Natural killer cell (primary cell): ENCODE measurements at regions not wholly inside any gene's neighbourhood (a gene's known extent, or its start where the extent isn't known, plus 50 kb on each side); places are given as distances from the start of the nearest gene placed in this dataset.

Experiments
- ATAC-seq, 3 donors: fragments of 150-1000 bp in 2 of 3; fragments of 200-7000 bp in 1 of 3; cut with Tn5 transposase; 1 replicate in 1 of 3; 2 replicates in 2 of 3; pipeline ENCODE4 v1.10.0; 2021; ENCODE audit warnings: mild to moderate bottlenecking in 2 of 3, moderate library complexity in 2 of 3
- DNase-seq, 2 donors: peaks; one replicate each; pipeline versions ENCODE4 v3.0.0 to v3.0.0-alpha.2; 2013 to 2021; ENCODE audit warnings: mixed read lengths in 1 of 2
- H3K27ac ChIP-seq: one replicate; pipeline ENCODE4 v1.5.1; 2013; ENCODE audit warnings: mild to moderate bottlenecking, low read length
- H3K27me3 ChIP-seq: one replicate; pipeline ENCODE4 v1.6.1; 2013; ENCODE audit warnings: low read length; ENCODE audit not compliant: control insufficient read depth, insufficient read depth
- H3K36me3 ChIP-seq: one replicate; pipeline ENCODE4 v1.6.1; 2013; ENCODE audit warnings: low read length; ENCODE audit not compliant: control insufficient read depth, insufficient read depth
- H3K4me1 ChIP-seq: one replicate; pipeline ENCODE4 v1.6.1; 2013; ENCODE audit warnings: low read length; ENCODE audit not compliant: control insufficient read depth, insufficient read depth
- H3K4me3 ChIP-seq: one replicate; pipeline ENCODE4 v1.5.1; 2013; ENCODE audit warnings: low read length
- H3K9me3 ChIP-seq: one replicate; pipeline ENCODE4 v1.6.1; 2013; ENCODE audit warnings: low read length; ENCODE audit not compliant: control insufficient read depth, insufficient read depth
- H3K27ac Mint-ChIP-seq, 2 donors: one replicate each; pipeline ENCODE4 v1.8.0; 2022; ENCODE audit warnings: mild to moderate bottlenecking in 2 of 2, mixed read lengths in 2 of 2, moderate library complexity in 1 of 2
- H3K27me3 Mint-ChIP-seq, 2 donors: one replicate each; pipeline ENCODE4 v1.8.0; 2022; ENCODE audit warnings: low read depth in 2 of 2, mixed read lengths in 2 of 2
- H3K36me3 Mint-ChIP-seq: one replicate; pipeline ENCODE4 v1.8.0; 2022; ENCODE audit warnings: mixed read lengths
- H3K4me1 Mint-ChIP-seq, 2 donors: one replicate each; pipeline ENCODE4 v1.8.0; 2022; ENCODE audit warnings: mixed read lengths in 2 of 2
- H3K4me3 Mint-ChIP-seq: one replicate; pipeline ENCODE4 v1.8.0; 2022; ENCODE audit warnings: mild to moderate bottlenecking, moderate library complexity, mixed read lengths
- H3K9me3 Mint-ChIP-seq, 2 donors: one replicate each; pipeline ENCODE4 v1.8.0; 2022; ENCODE audit warnings: mixed read lengths in 2 of 2
- WGBS: methylation state at CpG from one replicate; pipeline ENCODE4 v1.1.7; 2013; ENCODE audit warnings: missing lambda C conversion rate; ENCODE audit not compliant: insufficient coverage; 5-methylcytosine and 5-hydroxymethylcytosine counted together
- intact Hi-C: fragments of 100-400 bp; cut with micrococcal nuclease; formaldehyde crosslinking; loops from one replicate; pipeline ENCODE4 v1.14.2; 2022
- TF ChIP-seq, protein P1 (sequence below): fragments of 200-600 bp; IDR thresholded peaks from one replicate; pipeline ENCODE4 v1.8.0; 2022; ENCODE audit warnings: antibody characterized with exemption

- no peaks in the 10 kb centered on the region for H3K36me3 ChIP-seq
- no peak for DNase-seq
- ATAC-seq = no peak
- TF ChIP-seq, protein P1, sequence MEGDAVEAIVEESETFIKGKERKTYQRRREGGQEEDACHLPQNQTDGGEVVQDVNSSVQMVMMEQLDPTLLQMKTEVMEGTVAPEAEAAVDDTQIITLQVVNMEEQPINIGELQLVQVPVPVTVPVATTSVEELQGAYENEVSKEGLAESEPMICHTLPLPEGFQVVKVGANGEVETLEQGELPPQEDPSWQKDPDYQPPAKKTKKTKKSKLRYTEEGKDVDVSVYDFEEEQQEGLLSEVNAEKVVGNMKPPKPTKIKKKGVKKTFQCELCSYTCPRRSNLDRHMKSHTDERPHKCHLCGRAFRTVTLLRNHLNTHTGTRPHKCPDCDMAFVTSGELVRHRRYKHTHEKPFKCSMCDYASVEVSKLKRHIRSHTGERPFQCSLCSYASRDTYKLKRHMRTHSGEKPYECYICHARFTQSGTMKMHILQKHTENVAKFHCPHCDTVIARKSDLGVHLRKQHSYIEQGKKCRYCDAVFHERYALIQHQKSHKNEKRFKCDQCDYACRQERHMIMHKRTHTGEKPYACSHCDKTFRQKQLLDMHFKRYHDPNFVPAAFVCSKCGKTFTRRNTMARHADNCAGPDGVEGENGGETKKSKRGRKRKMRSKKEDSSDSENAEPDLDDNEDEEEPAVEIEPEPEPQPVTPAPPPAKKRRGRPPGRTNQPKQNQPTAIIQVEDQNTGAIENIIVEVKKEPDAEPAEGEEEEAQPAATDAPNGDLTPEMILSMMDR = no peak
- H3K9me3 ChIP-seq = no peaks in the 10 kb centered on the region
- H3K27ac Mint-ChIP-seq = no peak overlapping the region
- WGBS = 80% methylated on average over 7 of the region's 7 CpGs
- H3K4me1 ChIP-seq = no peaks in the 10 kb centered on the region
- peaks cover 0 to 5% of the 10 kb centered on the region in 2 donors for H3K9me3 Mint-ChIP-seq
- no peaks in the 10 kb centered on the region for H3K4me1 Mint-ChIP-seq
- no peak overlapping the region for H3K27ac ChIP-seq
- no peak overlapping the region for H3K4me3 Mint-ChIP-seq
- no peaks in the 10 kb centered on the region for H3K27me3 ChIP-seq
- H3K36me3 Mint-ChIP-seq = no peaks in the 10 kb centered on the region
- H3K27me3 Mint-ChIP-seq = no peaks in the 10 kb centered on the region
- intact Hi-C loops = no loop called here
- H3K4me3 ChIP-seq = no peak overlapping the region
Measured at GRCh38 chr18:57230861-57231585, 84.1 kb downstream of the BOD1L2 start.

- 94% methylated on average over 3 of the region's 3 CpGs for WGBS
Measured at GRCh38 chr18:57231864-57232263, 85.0 kb downstream of the BOD1L2 start.

DNA sequence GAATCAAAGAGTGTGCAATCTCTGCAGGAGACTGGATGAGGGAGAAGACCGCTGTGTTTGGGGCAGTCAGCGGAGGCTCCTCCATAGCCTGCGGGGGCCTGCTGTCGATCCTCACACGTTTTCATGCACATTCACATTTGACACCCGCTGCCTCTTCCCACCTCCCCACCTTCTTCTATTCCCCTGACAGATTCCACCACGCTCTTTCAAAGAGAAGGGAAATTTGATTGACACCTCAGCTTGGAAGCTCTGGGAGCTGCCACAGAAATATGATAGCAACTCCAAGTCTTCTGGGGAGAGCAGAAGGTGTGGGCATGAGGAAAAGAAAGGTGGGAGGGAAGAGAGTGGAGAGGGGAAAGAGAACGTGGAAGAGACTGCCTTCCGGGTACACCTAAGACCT, 87.5 kb downstream of the BOD1L2 start:
- no peak for DNase-seq
- Mint-ChIP-seq H3K27ac (no peak overlapping the region), H3K4me1 (no peaks in the 10 kb centered on the region), H3K9me3 (peaks cover 0 to 5% of the 10 kb centered on the region in 2 donors), H3K4me3 (no peak overlapping the region), H3K27me3 (no peaks in the 10 kb centered on the region), H3K36me3 (no peaks in the 10 kb centered on the region)
- TF ChIP-seq, protein P1 = no peak
- Histone ChIP-seq H3K4me3 (no peak overlapping the region), H3K4me1 (no peaks in the 10 kb centered on the region), H3K27ac (no peak overlapping the region), H3K36me3 (no peaks in the 10 kb centered on the region), H3K9me3 (no peaks in the 10 kb centered on the region), H3K27me3 (no peaks in the 10 kb centered on the region)
- 68% methylated on average over 9 of the region's 9 CpGs for WGBS
- intact Hi-C loops = no loop called here
- no peak for ATAC-seq

More at GRCh38 chr18:57231864-57232263, 85.0 kb downstream of the BOD1L2 start:
- ATAC-seq = no peak
- no peak overlapping the region for H3K27ac ChIP-seq
- Mint-ChIP-seq H3K9me3 (peaks cover 0 to 5% of the 10 kb centered on the region in 2 donors), H3K36me3 (no peaks in the 10 kb centered on the region), H3K27ac (no peak overlapping the region), H3K27me3 (no peaks in the 10 kb centered on the region), H3K4me3 (no peak overlapping the region), H3K4me1 (no peaks in the 10 kb centered on the region)
- H3K4me3 ChIP-seq = no peak overlapping the region
- no peaks in the 10 kb centered on the region for H3K27me3 ChIP-seq
- intact Hi-C loops = no loop called here
- H3K36me3 ChIP-seq = no peaks in the 10 kb centered on the region
- DNase-seq = no peak
- TF ChIP-seq, protein P1 = no peak
- H3K4me1 ChIP-seq = no peaks in the 10 kb centered on the region
- no peaks in the 10 kb centered on the region for H3K9me3 ChIP-seq

- Histone ChIP-seq H3K4me1 (no peaks in the 10 kb centered on the region), H3K36me3 (no peaks in the 10 kb centered on the region), H3K9me3 (no peaks in the 10 kb centered on the region), H3K4me3 (no peak overlapping the region), H3K27ac (no peak overlapping the region), H3K27me3 (no peaks in the 10 kb centered on the region)
- intact Hi-C loops = no loop called here
- Mint-ChIP-seq H3K4me1 (no peaks in the 10 kb centered on the region), H3K27ac (no peak overlapping the region), H3K36me3 (no peaks in the 10 kb centered on the region), H3K4me3 (no peak overlapping the region), H3K27me3 (no peaks in the 10 kb centered on the region), H3K9me3 (no peaks in the 10 kb centered on the region)
- DNase-seq = no peak
- TF ChIP-seq, protein P1 = no peak
- 85% methylated on average over 3 of the region's 3 CpGs for WGBS
- no peak for ATAC-seq
Measured at GRCh38 chr18:57241869-57242268, 95.0 kb downstream of the BOD1L2 start.
